Liver (tissue), 8 donors: ENCODE measurements at regions not wholly inside any gene's neighbourhood (a gene's known extent, or its start where the extent isn't known, plus 50 kb on each side); places are given as distances from the start of the nearest gene placed in this dataset.

ENCODE experiments used
- DNase-seq: peaks from one replicate; pipeline ENCODE4 v3.0.0-alpha.2; 2017; ENCODE audit warnings: low spot score
- H3K27ac ChIP-seq, 2 donors: one replicate each; pipeline ENCODE4 v1.7.0; 2013; ENCODE audit warnings: inconsistent platforms in 2 of 2, low read length in 2 of 2, control low read depth in 1 of 2, low read depth in 1 of 2, mild to moderate bottlenecking in 1 of 2
- H3K27me3 ChIP-seq, 4 donors: one replicate each; pipeline versions ENCODE4 v1.6.1 to v1.7.0; 2013; ENCODE audit warnings: low read length in 3 of 4, inconsistent platforms in 1 of 4, mild to moderate bottlenecking in 1 of 4, moderate library complexity in 1 of 4; ENCODE audit not compliant: control insufficient read depth in 4 of 4, insufficient read depth in 4 of 4
- H3K36me3 ChIP-seq, 4 donors: one replicate each; pipeline versions ENCODE4 v1.6.1 to v1.7.0; 2013; ENCODE audit warnings: low read length in 3 of 4, mild to moderate bottlenecking in 3 of 4, low read depth in 1 of 4, moderate library complexity in 1 of 4; ENCODE audit not compliant: control insufficient read depth in 4 of 4, insufficient read depth in 3 of 4
- H3K4me1 ChIP-seq, 4 donors: one replicate each; pipeline versions ENCODE4 v1.6.1 to v1.7.0; 2013; ENCODE audit warnings: low read length in 3 of 4, mild to moderate bottlenecking in 3 of 4, moderate library complexity in 1 of 4; ENCODE audit not compliant: control insufficient read depth in 4 of 4, insufficient read depth in 4 of 4
- H3K4me3 ChIP-seq, 3 donors: one replicate each; pipeline versions ENCODE4 v1.6.1 to v1.7.0; 2013; ENCODE audit warnings: low read length in 3 of 3, control low read depth in 1 of 3, low read depth in 1 of 3, mild to moderate bottlenecking in 1 of 3
- H3K9ac ChIP-seq, 2 donors: one replicate each; pipeline ENCODE4 v1.7.0; 2013; ENCODE audit warnings: low read length in 2 of 2, mild to moderate bottlenecking in 2 of 2, moderate library complexity in 2 of 2, control low read depth in 1 of 2, low read depth in 1 of 2
- H3K9me3 ChIP-seq, 4 donors: one replicate each; pipeline versions ENCODE4 v1.6.1 to v1.7.0; 2013; ENCODE audit warnings: low read length in 3 of 4; ENCODE audit not compliant: control insufficient read depth in 4 of 4
- ATF3 ChIP-seq: IDR thresholded peaks from 2 replicates; pipeline ENCODE4 v1.6.1; 2016; ENCODE audit warnings: antibody characterized with exemption
- CTCF ChIP-seq: fragments of 150-350 bp; IDR thresholded peaks from 2 replicates; pipeline ENCODE4 v1.5.1; 2017; ENCODE audit warnings: improper control_type of control experiment, low read depth, low read length; ENCODE audit not compliant: missing input control
- EGR1 ChIP-seq, 2 donors: IDR thresholded peaks; 2 replicates each; pipeline ENCODE4 v1.6.1; 2016 to 2018; ENCODE audit warnings: antibody characterized with exemption in 2 of 2, low read depth in 2 of 2
- FOXA1 ChIP-seq: IDR thresholded peaks from 2 replicates; pipeline ENCODE4 v1.6.1; 2016; ENCODE audit warnings: antibody characterized with exemption
- HNF4A ChIP-seq, 2 donors: conservative IDR thresholded peaks; 2 replicates each; pipeline ENCODE4 v1.6.1; 2016; ENCODE audit warnings: antibody characterized with exemption in 2 of 2, mild to moderate bottlenecking in 2 of 2
- JUND ChIP-seq, 2 donors: IDR thresholded peaks; 2 replicates each; pipeline ENCODE4 v1.6.1; 2016; ENCODE audit warnings: antibody characterized with exemption in 2 of 2
- MAX ChIP-seq: IDR thresholded peaks from 2 replicates; pipeline ENCODE4 v1.6.1; 2016; ENCODE audit warnings: antibody characterized with exemption
- RAD21 ChIP-seq, 2 donors: IDR thresholded peaks; 2 replicates each; pipeline ENCODE4 v1.6.1; 2016; ENCODE audit warnings: antibody characterized with exemption in 2 of 2, mild to moderate bottlenecking in 2 of 2
- REST ChIP-seq: IDR thresholded peaks from 2 replicates; pipeline ENCODE4 v1.6.1; 2016; ENCODE audit warnings: antibody characterized with exemption, mild to moderate bottlenecking
- RXRA ChIP-seq, 2 donors: IDR thresholded peaks; 2 replicates each; pipeline ENCODE4 v1.6.1; 2017 to 2018; ENCODE audit warnings: antibody characterized with exemption in 2 of 2, mild to moderate bottlenecking in 1 of 2
- SP1 ChIP-seq: IDR thresholded peaks from 2 replicates; pipeline ENCODE4 v1.6.1; 2018; ENCODE audit warnings: antibody characterized with exemption, mild to moderate bottlenecking
- TAF1 ChIP-seq: conservative IDR thresholded peaks from 2 replicates; pipeline ENCODE4 v1.6.1; 2016; ENCODE audit warnings: antibody characterized with exemption, mild to moderate bottlenecking
- YY1 ChIP-seq: IDR thresholded peaks from 2 replicates; pipeline ENCODE4 v1.6.1; 2016; ENCODE audit warnings: antibody characterized with exemption, mild to moderate bottlenecking
- WGBS: extraction: QIAGEN DNeasy Blood & Tissue Kit; methylation state at CpG from one replicate; pipeline ENCODE4 v1.1.7; 2013; 5-methylcytosine and 5-hydroxymethylcytosine counted together
- donor health status: healthy.
- donor health status: healthy.
- donor health status: healthy.
- donor health status: healthy.
- donor health status: healthy.

- TF ChIP-seq ATF3 (no peak), YY1 (no peak), EGR1 (IDR thresholded peaks at IDR 0.05; ENCODE audit: low read depth in 2 of 2) (no peak), JUND (IDR thresholded peaks at IDR 0.05) (no peak), RXRA (IDR thresholded peaks at IDR 0.05) (no peak), MAX (no peak)
- no peaks in the 10 kb centered on the region for H3K36me3 ChIP-seq
- no peak overlapping the region for H3K4me3 ChIP-seq
- 78% methylated on average over 7 of the region's 7 CpGs for WGBS
- no peaks in the 10 kb centered on the region for H3K9me3 ChIP-seq
- H3K27me3 ChIP-seq = peaks cover 0 to 6% (median 0%) of the 10 kb centered on the region in 4 donors
- no peaks in the 10 kb centered on the region for H3K4me1 ChIP-seq
- no peak overlapping the region for H3K9ac ChIP-seq
- H3K27ac ChIP-seq = no peak overlapping the region
- no peak for DNase-seq
Observed at GRCh38 chr13:31038834-31039552, 106.5 kb downstream of the TEX26 start.

DNA sequence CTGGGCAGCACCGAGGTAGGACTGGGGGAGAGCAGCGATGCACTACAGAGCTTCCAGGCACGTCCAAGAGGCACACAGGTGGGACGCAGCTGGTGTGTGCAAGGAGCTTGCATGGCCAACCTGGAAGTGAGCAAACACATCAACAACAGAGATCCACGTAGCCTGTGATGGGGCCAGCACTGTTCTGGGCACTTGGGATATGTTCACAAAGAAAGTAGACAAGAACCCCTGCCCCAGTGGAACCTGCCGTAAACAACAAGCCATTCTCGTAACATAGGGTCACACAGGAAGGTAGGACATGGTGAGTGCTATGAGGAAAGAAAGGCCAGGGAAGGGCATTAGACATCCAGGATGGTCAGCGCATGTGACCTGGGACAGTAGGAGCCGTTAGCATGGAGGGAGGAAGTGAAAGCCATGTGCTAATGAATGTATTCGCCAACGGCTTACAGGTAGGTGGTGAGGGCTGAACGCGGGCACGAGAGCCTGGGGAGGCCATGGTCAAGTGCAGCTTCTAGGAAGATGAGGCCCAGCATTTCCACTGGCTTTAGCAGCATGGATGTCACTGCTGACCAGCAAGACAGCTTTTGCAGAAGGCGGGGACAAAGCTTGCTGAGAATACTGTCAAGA lies 105.5 kb downstream of the TEX26 start:
- H3K4me3 ChIP-seq = no peak overlapping the region
- WGBS = 89% methylated on average over 15 of the region's 15 CpGs
- H3K27me3 ChIP-seq = peaks cover 0 to 6% (median 0%) of the 10 kb centered on the region in 4 donors
- no peaks in the 10 kb centered on the region for H3K36me3 ChIP-seq
- no peak overlapping the region for H3K9ac ChIP-seq
- H3K27ac ChIP-seq = no peak overlapping the region
- no peaks in the 10 kb centered on the region for H3K4me1 ChIP-seq
- no peaks in the 10 kb centered on the region for H3K9me3 ChIP-seq
- no peak for DNase-seq
- TF ChIP-seq JUND (IDR thresholded peaks at IDR 0.05) = no peak
- TF ChIP-seq FOXA1 = no peak
- no peak for TF ChIP-seq SP1
- TF ChIP-seq RAD21 (IDR thresholded peaks at IDR 0.05) = no peak
- TF ChIP-seq TAF1 = no peak
- TF ChIP-seq RXRA (IDR thresholded peaks at IDR 0.05) = no peak
- no peak for TF ChIP-seq CTCF
- no peak for TF ChIP-seq HNF4A (conservative IDR thresholded peaks at IDR 0.05)
- TF ChIP-seq MAX = no peak
- TF ChIP-seq REST = no peak
- TF ChIP-seq YY1 = no peak
